Fibroblast of lung (primary cell): ENCODE measurements at regions not wholly inside any gene's neighbourhood (a gene's known extent, or its start where the extent isn't known, plus 50 kb on each side); places are given as distances from the start of the nearest gene placed in this dataset.
A peak's percentile ranks its signal among the peaks of the same experiment; 100 is the strongest.

ENCODE experiments used
- DNase-seq, 2 donors: peaks; one replicate each; pipeline versions ENCODE4 v3.0.0 to v3.0.0-alpha.2; 2010; ENCODE audit warnings: low read depth in 2 of 2
- H2AFZ ChIP-seq: 2 replicates; pipeline ENCODE4 v1.5.1; 2012; ENCODE audit warnings: low read length, control low read depth, inconsistent platforms
- H3K27ac ChIP-seq: 2 replicates; pipeline ENCODE4 v1.5.1; 2011; ENCODE audit warnings: low read length, control low read depth; ENCODE audit not compliant: insufficient read depth
- H3K27me3 ChIP-seq: 2 replicates; pipeline ENCODE4 v1.5.1; 2011; ENCODE audit warnings: mild to moderate bottlenecking, low read length; ENCODE audit not compliant: control insufficient read depth, insufficient read depth
- H3K36me3 ChIP-seq: 2 replicates; pipeline ENCODE4 v1.5.1; 2011; ENCODE audit warnings: low read length; ENCODE audit not compliant: control insufficient read depth, insufficient read depth
- H3K4me1 ChIP-seq: 2 replicates; pipeline ENCODE4 v1.5.1; 2011; ENCODE audit warnings: low read length; ENCODE audit not compliant: control insufficient read depth, insufficient read depth; ENCODE audit errors: extremely low read depth
- H3K4me2 ChIP-seq: 2 replicates; pipeline ENCODE4 v1.5.1; 2011; ENCODE audit warnings: low read length, control low read depth; ENCODE audit not compliant: insufficient read depth; ENCODE audit errors: extremely low read depth
- H3K4me3 ChIP-seq, 4 experiments: fragments of 200-600 bp in 1 of 4; sonication (generic) in 1 of 4; replicated peaks in 1 of 4; 2 replicates each; pipeline ENCODE4 v1.5.1; 2011 to 2016; ENCODE audit warnings: low read length in 4 of 4, low read depth in 3 of 4, mild to moderate bottlenecking in 3 of 4, control low read depth in 2 of 4, inconsistent platforms in 1 of 4, mixed read lengths in 1 of 4; ENCODE audit not compliant: insufficient read depth in 1 of 4; ENCODE audit errors: control extremely low read depth in 1 of 4
- H3K79me2 ChIP-seq: 2 replicates; pipeline ENCODE4 v1.5.1; 2012; ENCODE audit warnings: mild to moderate bottlenecking, low read length, inconsistent platforms; ENCODE audit not compliant: control insufficient read depth, insufficient read depth
- H3K9ac ChIP-seq: 2 replicates; pipeline ENCODE4 v1.5.1; 2011; ENCODE audit warnings: mild to moderate bottlenecking, low read length, control low read depth; ENCODE audit not compliant: insufficient read depth
- H3K9me3 ChIP-seq: 2 replicates; pipeline ENCODE4 v1.5.1; 2012; ENCODE audit warnings: low read depth, low read length; ENCODE audit not compliant: control insufficient read depth, insufficient read depth
- H4K20me1 ChIP-seq: 2 replicates; pipeline ENCODE4 v1.5.1; 2011; ENCODE audit warnings: low read length; ENCODE audit not compliant: control insufficient read depth, insufficient read depth; ENCODE audit errors: extremely low read depth
- EZH2 ChIP-seq: IDR thresholded peaks from 2 replicates; pipeline ENCODE4 v1.5.1; 2012; ENCODE audit warnings: low read length, control low read depth, mild to moderate bottlenecking; ENCODE audit errors: missing control alignments
- TF ChIP-seq, protein P1 (sequence below), 2 donors: IDR thresholded peaks in 1 of 2; conservative IDR thresholded peaks in 1 of 2; 1 replicate in 1 of 2; 2 replicates in 1 of 2; pipeline ENCODE4 v1.5.1; 2011 to 2012; ENCODE audit warnings: low read length in 2 of 2, control low read depth in 1 of 2, inconsistent platforms in 1 of 2, low read depth in 1 of 2, mild to moderate bottlenecking in 1 of 2

DNA sequence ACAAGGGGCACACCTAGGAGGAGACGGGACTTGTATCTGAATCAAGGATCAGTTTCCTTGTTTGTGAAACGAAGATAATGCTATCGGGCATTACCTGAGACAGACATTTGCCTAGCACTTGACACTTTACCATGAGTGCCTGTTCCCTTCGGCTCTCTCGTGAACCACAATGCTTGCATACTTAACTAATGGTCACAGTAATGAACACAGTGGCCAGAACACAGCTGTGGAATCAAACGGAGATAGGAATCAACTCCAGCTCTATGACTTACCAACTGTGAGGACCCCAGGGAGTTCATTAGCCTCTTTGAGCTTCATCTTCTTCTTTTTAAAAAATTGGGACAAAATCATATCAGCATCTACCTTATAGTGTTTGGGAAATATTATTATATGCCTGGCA, 207.8 kb downstream of the DRD1 start:
- Histone ChIP-seq H3K27ac (no peak overlapping the region), H3K79me2 (no peaks in the 10 kb centered on the region), H2AFZ (no peak overlapping the region)

DNA sequence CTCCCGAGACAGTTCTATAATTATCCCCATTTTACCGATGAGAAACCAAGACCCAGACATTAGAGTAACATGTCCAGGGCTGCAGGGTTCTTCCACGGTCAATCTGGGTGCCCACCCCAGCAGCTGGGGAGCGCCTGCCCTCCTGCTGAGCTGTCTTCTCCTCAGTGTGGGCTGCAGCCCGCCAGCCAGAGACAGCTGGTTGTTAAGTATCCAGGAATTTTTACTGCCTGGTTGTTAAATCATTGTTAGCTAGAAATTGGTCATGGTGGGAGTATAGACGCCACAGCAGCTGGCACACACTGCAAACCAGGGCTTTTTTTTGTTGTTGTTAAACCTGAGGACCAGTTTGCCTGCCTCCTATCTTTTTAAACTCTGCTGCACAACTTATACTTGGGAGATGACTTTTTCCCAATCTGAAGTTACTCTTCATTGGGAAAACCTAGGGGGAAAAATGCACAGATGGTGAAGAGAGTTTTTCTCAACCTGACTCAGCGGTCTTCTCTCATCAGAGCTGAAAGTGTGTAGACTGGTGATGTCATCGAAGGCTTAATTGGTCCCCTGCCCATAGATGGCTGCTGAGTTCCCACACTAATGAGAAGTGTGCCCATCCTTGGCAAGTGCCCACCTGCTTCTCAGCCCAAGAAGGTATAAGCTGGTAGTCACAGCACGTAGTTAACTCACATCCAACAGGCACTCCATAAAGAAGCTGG, 208.6 kb downstream of the DRD1 start:
- no peak overlapping the region for H3K4me3 ChIP-seq
- H3K27ac ChIP-seq, result no peak overlapping the region
- peak in 1 of 2 donors; percentile 51 for DNase-seq
- H2AFZ ChIP-seq, result no peak overlapping the region
- H3K4me2 ChIP-seq, result no peak overlapping the region
- H3K79me2 ChIP-seq, result no peaks in the 10 kb centered on the region
- H3K9ac ChIP-seq, result no peak overlapping the region
- H3K9me3 ChIP-seq, result no peaks in the 10 kb centered on the region
- no peaks in the 10 kb centered on the region for H3K4me1 ChIP-seq
- H3K27me3 ChIP-seq, result peaks cover 2% of the 10 kb centered on the region
- H3K36me3 ChIP-seq, result no peaks in the 10 kb centered on the region
- no peaks in the 10 kb centered on the region for H4K20me1 ChIP-seq
- TF ChIP-seq, protein P1, sequence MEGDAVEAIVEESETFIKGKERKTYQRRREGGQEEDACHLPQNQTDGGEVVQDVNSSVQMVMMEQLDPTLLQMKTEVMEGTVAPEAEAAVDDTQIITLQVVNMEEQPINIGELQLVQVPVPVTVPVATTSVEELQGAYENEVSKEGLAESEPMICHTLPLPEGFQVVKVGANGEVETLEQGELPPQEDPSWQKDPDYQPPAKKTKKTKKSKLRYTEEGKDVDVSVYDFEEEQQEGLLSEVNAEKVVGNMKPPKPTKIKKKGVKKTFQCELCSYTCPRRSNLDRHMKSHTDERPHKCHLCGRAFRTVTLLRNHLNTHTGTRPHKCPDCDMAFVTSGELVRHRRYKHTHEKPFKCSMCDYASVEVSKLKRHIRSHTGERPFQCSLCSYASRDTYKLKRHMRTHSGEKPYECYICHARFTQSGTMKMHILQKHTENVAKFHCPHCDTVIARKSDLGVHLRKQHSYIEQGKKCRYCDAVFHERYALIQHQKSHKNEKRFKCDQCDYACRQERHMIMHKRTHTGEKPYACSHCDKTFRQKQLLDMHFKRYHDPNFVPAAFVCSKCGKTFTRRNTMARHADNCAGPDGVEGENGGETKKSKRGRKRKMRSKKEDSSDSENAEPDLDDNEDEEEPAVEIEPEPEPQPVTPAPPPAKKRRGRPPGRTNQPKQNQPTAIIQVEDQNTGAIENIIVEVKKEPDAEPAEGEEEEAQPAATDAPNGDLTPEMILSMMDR (conservative IDR thresholded peaks at IDR 0.05 in 1 of 2, IDR thresholded peaks at IDR 0.05 in 1 of 2; ENCODE audit: low read depth in 1 of 2, low read length in 2 of 2), result no peak
- no peak for TF ChIP-seq EZH2

More for the DNA sequence above, 207.8 kb downstream of the DRD1 start:
- TF ChIP-seq, protein P1 (conservative IDR thresholded peaks at IDR 0.05 in 1 of 2, IDR thresholded peaks at IDR 0.05 in 1 of 2; ENCODE audit: low read depth in 1 of 2, low read length in 2 of 2), result no peak
- no peak for TF ChIP-seq EZH2
- no peaks in the 10 kb centered on the region for H3K4me1 ChIP-seq
- no peaks in the 10 kb centered on the region for H3K9me3 ChIP-seq
- no peaks in the 10 kb centered on the region for H4K20me1 ChIP-seq
- no peak overlapping the region for H3K4me2 ChIP-seq
- H3K36me3 ChIP-seq, result no peaks in the 10 kb centered on the region
- no peak overlapping the region for H3K4me3 ChIP-seq
- no peak for DNase-seq
- no peak overlapping the region for H3K9ac ChIP-seq
- peaks cover 2% of the 10 kb centered on the region for H3K27me3 ChIP-seq

DNA sequence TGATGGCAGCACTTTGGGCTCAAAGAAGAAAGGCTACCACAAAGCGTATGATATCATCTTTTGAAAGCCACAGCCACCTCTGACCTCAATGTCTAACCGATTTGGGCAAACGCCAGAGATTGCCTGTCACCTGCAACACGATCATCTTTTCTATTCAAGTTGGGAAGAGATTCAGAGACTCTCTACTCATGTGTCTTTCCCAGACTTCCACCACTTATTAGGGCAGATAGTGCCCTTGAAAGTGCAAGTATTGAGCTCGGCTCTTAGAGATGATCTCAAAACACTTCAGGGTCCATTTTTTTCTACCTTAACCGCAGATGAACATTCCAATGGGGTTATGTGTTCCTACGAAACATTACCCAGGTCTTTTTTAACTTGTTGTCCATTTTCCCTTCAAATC, 213.7 kb downstream of the DRD1 start:
- Histone ChIP-seq H3K27ac (no peak overlapping the region), H3K9ac (no peak overlapping the region), H3K4me2 (no peak overlapping the region), H3K4me3 (no peak overlapping the region), H2AFZ (no peak overlapping the region), H3K4me1 (no peaks in the 10 kb centered on the region), H3K79me2 (no peaks in the 10 kb centered on the region), H3K36me3 (no peaks in the 10 kb centered on the region), H4K20me1 (no peaks in the 10 kb centered on the region), H3K9me3 (no peaks in the 10 kb centered on the region), H3K27me3 (peaks cover 2% of the 10 kb centered on the region)
- no peak for TF ChIP-seq EZH2
- TF ChIP-seq, protein P1 (conservative IDR thresholded peaks at IDR 0.05 in 1 of 2, IDR thresholded peaks at IDR 0.05 in 1 of 2; ENCODE audit: low read depth in 1 of 2, low read length in 2 of 2), result no peak
- DNase-seq, result peak in 1 of 2 donors; percentile 53
